Fibroblast of lung (primary cell): ENCODE measurements at regions not wholly inside any gene's neighbourhood (a gene's known extent, or its start where the extent isn't known, plus 50 kb on each side); places are given as distances from the start of the nearest gene placed in this dataset.

Experiments
- DNase-seq, 2 donors: peaks; one replicate each; pipeline versions ENCODE4 v3.0.0 to v3.0.0-alpha.2; 2010; ENCODE audit warnings: low read depth in 2 of 2
- H2AFZ ChIP-seq: 2 replicates; pipeline ENCODE4 v1.5.1; 2012; ENCODE audit warnings: low read length, control low read depth, inconsistent platforms
- H3K27ac ChIP-seq: 2 replicates; pipeline ENCODE4 v1.5.1; 2011; ENCODE audit warnings: low read length, control low read depth; ENCODE audit not compliant: insufficient read depth
- H3K27me3 ChIP-seq: 2 replicates; pipeline ENCODE4 v1.5.1; 2011; ENCODE audit warnings: mild to moderate bottlenecking, low read length; ENCODE audit not compliant: control insufficient read depth, insufficient read depth
- H3K36me3 ChIP-seq: 2 replicates; pipeline ENCODE4 v1.5.1; 2011; ENCODE audit warnings: low read length; ENCODE audit not compliant: control insufficient read depth, insufficient read depth
- H3K4me1 ChIP-seq: 2 replicates; pipeline ENCODE4 v1.5.1; 2011; ENCODE audit warnings: low read length; ENCODE audit not compliant: control insufficient read depth, insufficient read depth; ENCODE audit errors: extremely low read depth
- H3K4me2 ChIP-seq: 2 replicates; pipeline ENCODE4 v1.5.1; 2011; ENCODE audit warnings: low read length, control low read depth; ENCODE audit not compliant: insufficient read depth; ENCODE audit errors: extremely low read depth
- H3K4me3 ChIP-seq, 4 experiments: fragments of 200-600 bp in 1 of 4; sonication (generic) in 1 of 4; replicated peaks in 1 of 4; 2 replicates each; pipeline ENCODE4 v1.5.1; 2011 to 2016; ENCODE audit warnings: low read length in 4 of 4, low read depth in 3 of 4, mild to moderate bottlenecking in 3 of 4, control low read depth in 2 of 4, inconsistent platforms in 1 of 4, mixed read lengths in 1 of 4; ENCODE audit not compliant: insufficient read depth in 1 of 4; ENCODE audit errors: control extremely low read depth in 1 of 4
- H3K79me2 ChIP-seq: 2 replicates; pipeline ENCODE4 v1.5.1; 2012; ENCODE audit warnings: mild to moderate bottlenecking, low read length, inconsistent platforms; ENCODE audit not compliant: control insufficient read depth, insufficient read depth
- H3K9ac ChIP-seq: 2 replicates; pipeline ENCODE4 v1.5.1; 2011; ENCODE audit warnings: mild to moderate bottlenecking, low read length, control low read depth; ENCODE audit not compliant: insufficient read depth
- H3K9me3 ChIP-seq: 2 replicates; pipeline ENCODE4 v1.5.1; 2012; ENCODE audit warnings: low read depth, low read length; ENCODE audit not compliant: control insufficient read depth, insufficient read depth
- H4K20me1 ChIP-seq: 2 replicates; pipeline ENCODE4 v1.5.1; 2011; ENCODE audit warnings: low read length; ENCODE audit not compliant: control insufficient read depth, insufficient read depth; ENCODE audit errors: extremely low read depth
- CTCF ChIP-seq, 2 donors: IDR thresholded peaks in 1 of 2; conservative IDR thresholded peaks in 1 of 2; 1 replicate in 1 of 2; 2 replicates in 1 of 2; pipeline ENCODE4 v1.5.1; 2011 to 2012; ENCODE audit warnings: low read length in 2 of 2, control low read depth in 1 of 2, inconsistent platforms in 1 of 2, low read depth in 1 of 2, mild to moderate bottlenecking in 1 of 2
- EZH2 ChIP-seq: IDR thresholded peaks from 2 replicates; pipeline ENCODE4 v1.5.1; 2012; ENCODE audit warnings: low read length, control low read depth, mild to moderate bottlenecking; ENCODE audit errors: missing control alignments

GRCh38 chr2:199662255-199662654 is 188.7 kb downstream of the FTCDNL1 start:
- H3K9me3 ChIP-seq = no peaks in the 10 kb centered on the region
- H4K20me1 ChIP-seq = no peaks in the 10 kb centered on the region
- H3K27me3 ChIP-seq = no peaks in the 10 kb centered on the region
- DNase-seq = no peak
- H3K27ac ChIP-seq = no peak overlapping the region
- H3K36me3 ChIP-seq = no peaks in the 10 kb centered on the region
- no peaks in the 10 kb centered on the region for H3K4me1 ChIP-seq
- H3K4me3 ChIP-seq = no peak overlapping the region
- TF ChIP-seq EZH2 (no peak), CTCF (conservative IDR thresholded peaks at IDR 0.05 in 1 of 2, IDR thresholded peaks at IDR 0.05 in 1 of 2; ENCODE audit: low read depth in 1 of 2, low read length in 2 of 2) (no peak)
- no peak overlapping the region for H2AFZ ChIP-seq
- H3K4me2 ChIP-seq = no peak overlapping the region
- no peak overlapping the region for H3K9ac ChIP-seq
- H3K79me2 ChIP-seq = no peaks in the 10 kb centered on the region

GRCh38 chr2:199660167-199660566 is 190.8 kb downstream of the FTCDNL1 start:
- Histone ChIP-seq H3K79me2 (no peaks in the 10 kb centered on the region), H3K4me3 (no peak overlapping the region)
- no peak for DNase-seq

GRCh38 chr2:199659207-199659606 is 191.8 kb downstream of the FTCDNL1 start:
- H3K9me3 ChIP-seq = no peaks in the 10 kb centered on the region
- no peaks in the 10 kb centered on the region for H3K36me3 ChIP-seq
- peak overlapping the region; percentile 33 for H2AFZ ChIP-seq
- H3K27me3 ChIP-seq = no peaks in the 10 kb centered on the region
- no peaks in the 10 kb centered on the region for H3K79me2 ChIP-seq
- no peak overlapping the region for H3K27ac ChIP-seq
- peak; percentile 36 to 56 for DNase-seq
- H3K4me2 ChIP-seq = peak overlapping the region; percentile 58
- H3K4me3 ChIP-seq = peak overlapping the region in 3 of 4 experiments; percentile 7 to 60 (median 49)
- H3K4me1 ChIP-seq = no peaks in the 10 kb centered on the region
- TF ChIP-seq EZH2 = no peak
- no peak for TF ChIP-seq CTCF (conservative IDR thresholded peaks at IDR 0.05 in 1 of 2, IDR thresholded peaks at IDR 0.05 in 1 of 2; ENCODE audit: low read depth in 1 of 2, low read length in 2 of 2)
- H3K9ac ChIP-seq = no peak overlapping the region
- no peaks in the 10 kb centered on the region for H4K20me1 ChIP-seq

More at GRCh38 chr2:199660167-199660566, 190.8 kb downstream of the FTCDNL1 start:
- no peak overlapping the region for H3K4me2 ChIP-seq
- no peaks in the 10 kb centered on the region for H3K4me1 ChIP-seq
- no peak overlapping the region for H3K9ac ChIP-seq
- no peaks in the 10 kb centered on the region for H3K36me3 ChIP-seq
- TF ChIP-seq CTCF (conservative IDR thresholded peaks at IDR 0.05 in 1 of 2, IDR thresholded peaks at IDR 0.05 in 1 of 2; ENCODE audit: low read depth in 1 of 2, low read length in 2 of 2) (no peak), EZH2 (no peak)
- H3K27me3 ChIP-seq = no peaks in the 10 kb centered on the region
- no peak overlapping the region for H2AFZ ChIP-seq
- H3K9me3 ChIP-seq = no peaks in the 10 kb centered on the region
- H4K20me1 ChIP-seq = no peaks in the 10 kb centered on the region
- no peak overlapping the region for H3K27ac ChIP-seq
